ENCODE measurements at regions not wholly inside any gene's neighbourhood (a gene's known extent, or its start where the extent isn't known, plus 50 kb on each side); places are given as distances from the start of the nearest gene placed in this dataset.

DNA sequence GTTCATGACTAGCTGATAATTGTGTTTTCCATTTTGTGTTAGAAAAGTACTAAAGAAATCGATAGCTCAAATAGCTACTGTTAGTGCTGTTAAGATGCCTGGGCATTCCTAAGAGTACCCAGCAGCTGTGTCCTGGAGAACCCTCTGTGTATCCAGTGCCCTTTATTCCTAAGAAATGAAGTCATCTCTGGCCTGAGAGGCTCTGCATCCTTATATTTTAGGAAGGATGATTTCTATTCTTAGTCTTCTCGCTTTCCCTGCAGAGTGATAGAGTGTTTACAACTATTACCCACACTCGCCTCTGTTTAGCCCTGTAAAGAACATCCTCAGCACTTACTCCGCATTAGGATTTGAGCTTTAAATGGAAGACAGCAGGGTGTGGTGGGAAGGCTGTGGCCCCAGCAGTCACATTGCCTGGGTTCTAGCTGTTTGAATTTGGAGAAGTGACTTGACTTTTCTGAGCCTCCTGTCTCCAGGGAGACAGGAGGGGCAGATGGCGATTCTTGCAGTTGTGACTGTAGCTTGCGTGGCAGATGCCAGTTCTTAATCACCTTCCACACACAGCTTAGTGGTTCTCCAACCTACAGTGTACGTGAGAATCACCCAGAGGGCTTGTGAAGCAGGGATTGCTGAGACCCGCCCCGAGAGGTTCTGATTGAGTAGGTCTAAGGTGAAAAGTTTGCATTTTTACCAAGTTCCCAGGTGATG, 177.2 kb upstream of the PITX1 start:
- Histone ChIP-seq H2AFZ (ENCODE audit: low read depth, low read length, severe bottlenecking) (no peak overlapping the region), H3K9me3 (ENCODE audit: insufficient read depth, low read length) (no peaks in the 10 kb centered on the region), H3K9me2 (replicated peaks; ENCODE audit: insufficient read depth, low read length) (no peaks in the 10 kb centered on the region), H3K27me3 (ENCODE audit: low read length) (no peaks in the 10 kb centered on the region), H3K27ac (ENCODE audit: low read depth, low read length) (no peak overlapping the region), H3K4me3 (ENCODE audit: insufficient read depth, low read length, poor library complexity, severe bottlenecking) (no peak overlapping the region), H4K20me1 (ENCODE audit: low read depth, low read length) (no peaks in the 10 kb centered on the region), H3F3A (ENCODE audit: insufficient read depth) (no peaks in the 10 kb centered on the region), H3K9ac (ENCODE audit: low read length) (no peak overlapping the region), H3K79me2 (ENCODE audit: insufficient read depth, low read length) (no peaks in the 10 kb centered on the region), H3K36me3 (ENCODE audit: low read length) (no peaks in the 10 kb centered on the region), H3K4me2 (ENCODE audit: low read depth, low read length, poor library complexity, severe bottlenecking) (no peak overlapping the region)
- TF ChIP-seq, protein P1, sequence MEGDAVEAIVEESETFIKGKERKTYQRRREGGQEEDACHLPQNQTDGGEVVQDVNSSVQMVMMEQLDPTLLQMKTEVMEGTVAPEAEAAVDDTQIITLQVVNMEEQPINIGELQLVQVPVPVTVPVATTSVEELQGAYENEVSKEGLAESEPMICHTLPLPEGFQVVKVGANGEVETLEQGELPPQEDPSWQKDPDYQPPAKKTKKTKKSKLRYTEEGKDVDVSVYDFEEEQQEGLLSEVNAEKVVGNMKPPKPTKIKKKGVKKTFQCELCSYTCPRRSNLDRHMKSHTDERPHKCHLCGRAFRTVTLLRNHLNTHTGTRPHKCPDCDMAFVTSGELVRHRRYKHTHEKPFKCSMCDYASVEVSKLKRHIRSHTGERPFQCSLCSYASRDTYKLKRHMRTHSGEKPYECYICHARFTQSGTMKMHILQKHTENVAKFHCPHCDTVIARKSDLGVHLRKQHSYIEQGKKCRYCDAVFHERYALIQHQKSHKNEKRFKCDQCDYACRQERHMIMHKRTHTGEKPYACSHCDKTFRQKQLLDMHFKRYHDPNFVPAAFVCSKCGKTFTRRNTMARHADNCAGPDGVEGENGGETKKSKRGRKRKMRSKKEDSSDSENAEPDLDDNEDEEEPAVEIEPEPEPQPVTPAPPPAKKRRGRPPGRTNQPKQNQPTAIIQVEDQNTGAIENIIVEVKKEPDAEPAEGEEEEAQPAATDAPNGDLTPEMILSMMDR (IDR thresholded peaks at IDR 0.05; ENCODE audit: insufficient read depth, low read length, poor library complexity, severe bottlenecking): no peak
- TF ChIP-seq EZH2phosphoT487 (conservative IDR thresholded peaks at IDR 0.05; ENCODE audit: low read length): no peak

DNA sequence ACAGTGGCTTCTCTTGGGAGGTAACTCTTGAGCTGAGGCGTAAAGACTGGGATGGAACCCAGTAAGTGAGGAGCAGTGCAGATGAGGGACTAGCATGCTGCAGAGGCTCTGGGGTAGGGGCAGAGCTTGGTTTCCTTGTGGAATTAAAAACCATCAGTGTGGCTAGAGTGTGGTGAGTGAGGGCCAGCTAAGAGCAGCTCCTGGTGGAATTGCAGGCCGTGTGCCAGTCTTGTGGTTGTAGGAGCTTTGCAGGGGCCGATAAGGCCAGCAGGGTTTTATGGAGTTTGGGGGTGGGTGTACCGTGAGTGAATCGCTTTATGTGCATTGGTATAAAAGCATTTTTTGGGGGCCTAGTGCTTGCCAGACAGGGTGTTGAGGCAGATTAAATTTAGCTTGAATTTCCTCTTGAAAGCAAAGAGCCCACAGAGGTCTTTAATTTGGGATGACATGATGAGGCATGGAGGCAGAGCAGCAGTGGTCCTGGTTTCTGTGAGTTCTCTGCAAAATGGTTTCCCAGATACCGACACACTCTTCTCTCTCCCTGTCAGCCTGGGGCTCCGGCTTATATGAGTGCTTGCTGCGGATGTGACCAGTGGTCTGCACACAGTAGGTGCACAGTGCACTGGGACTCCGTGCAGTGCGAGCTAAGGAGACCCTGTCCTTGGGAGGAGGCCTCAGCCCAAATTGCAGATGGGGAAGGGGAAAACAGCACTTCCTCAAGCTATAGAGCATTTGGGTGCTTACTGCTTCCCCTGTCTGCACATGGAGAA, 176.4 kb upstream of the PITX1 start:
- TF ChIP-seq EZH2phosphoT487 (conservative IDR thresholded peaks at IDR 0.05; ENCODE audit: low read length): no peak
- TF ChIP-seq, protein P1 (IDR thresholded peaks at IDR 0.05; ENCODE audit: insufficient read depth, low read length, poor library complexity, severe bottlenecking): no peak
- H3K36me3 ChIP-seq (ENCODE audit: low read length): no peaks in the 10 kb centered on the region
- H3K27ac ChIP-seq (ENCODE audit: low read depth, low read length): no peak overlapping the region
- H3K9ac ChIP-seq (ENCODE audit: low read length): no peak overlapping the region
- H3K4me2 ChIP-seq (ENCODE audit: low read depth, low read length, poor library complexity, severe bottlenecking): no peak overlapping the region
- no peak overlapping the region for H2AFZ ChIP-seq (ENCODE audit: low read depth, low read length, severe bottlenecking)
- H3K9me3 ChIP-seq (ENCODE audit: insufficient read depth, low read length): no peaks in the 10 kb centered on the region
- H4K20me1 ChIP-seq (ENCODE audit: low read depth, low read length): no peaks in the 10 kb centered on the region
- no peaks in the 10 kb centered on the region for H3K79me2 ChIP-seq (ENCODE audit: insufficient read depth, low read length)
- no peaks in the 10 kb centered on the region for H3K27me3 ChIP-seq (ENCODE audit: low read length)
- no peak overlapping the region for H3K4me3 ChIP-seq (ENCODE audit: insufficient read depth, low read length, poor library complexity, severe bottlenecking)
- H3F3A ChIP-seq (ENCODE audit: insufficient read depth): no peaks in the 10 kb centered on the region
- H3K9me2 ChIP-seq (replicated peaks; ENCODE audit: insufficient read depth, low read length): no peaks in the 10 kb centered on the region

DNA sequence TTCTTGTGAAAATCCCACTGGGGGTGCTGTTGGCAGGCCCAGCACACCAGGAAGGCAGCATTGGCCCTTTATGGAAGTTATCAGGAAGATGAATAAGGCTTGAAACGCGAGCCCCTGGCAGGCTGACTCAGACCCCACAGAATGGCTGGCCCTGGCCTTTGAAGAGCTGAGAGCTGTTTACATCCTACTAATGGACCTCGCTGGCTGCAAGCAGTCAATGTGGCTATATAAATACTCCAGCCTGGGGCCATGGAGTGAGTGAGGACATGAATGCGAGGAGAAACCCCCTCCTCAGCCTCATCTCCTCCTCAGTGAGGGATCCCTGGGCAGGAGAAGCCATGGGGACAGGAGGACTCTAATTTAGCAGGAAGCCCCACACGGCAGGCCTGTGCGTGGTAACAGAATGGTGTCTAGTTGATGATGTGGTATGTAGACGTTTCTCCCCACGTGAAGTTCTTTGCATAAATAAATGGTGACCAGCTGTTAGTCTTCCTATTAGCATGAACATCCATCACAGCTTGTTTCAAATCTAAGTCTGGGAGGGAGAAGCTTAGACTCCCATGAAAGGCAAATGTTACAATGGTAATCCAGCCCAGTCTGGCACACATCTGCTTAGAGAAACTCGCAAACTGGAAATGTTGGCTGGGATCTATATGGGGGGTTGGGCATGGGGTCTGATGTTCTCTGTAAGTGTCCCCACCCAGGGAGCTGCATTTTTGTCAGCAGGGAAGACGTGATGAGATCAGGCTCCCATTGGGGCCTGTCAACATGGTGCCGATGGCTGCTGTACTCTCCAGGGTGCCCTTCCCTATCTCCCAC, 175.1 kb upstream of the PITX1 start:
- Histone ChIP-seq H4K20me1 (ENCODE audit: low read depth, low read length) (no peaks in the 10 kb centered on the region), H3K79me2 (ENCODE audit: insufficient read depth, low read length) (no peaks in the 10 kb centered on the region), H3K4me2 (ENCODE audit: low read depth, low read length, poor library complexity, severe bottlenecking) (no peak overlapping the region), H3K9ac (ENCODE audit: low read length) (no peak overlapping the region), H3K36me3 (ENCODE audit: low read length) (no peaks in the 10 kb centered on the region), H3K27me3 (ENCODE audit: low read length) (no peaks in the 10 kb centered on the region), H2AFZ (ENCODE audit: low read depth, low read length, severe bottlenecking) (no peak overlapping the region), H3K4me3 (ENCODE audit: insufficient read depth, low read length, poor library complexity, severe bottlenecking) (no peak overlapping the region), H3F3A (ENCODE audit: insufficient read depth) (no peaks in the 10 kb centered on the region), H3K9me3 (ENCODE audit: insufficient read depth, low read length) (no peaks in the 10 kb centered on the region), H3K9me2 (replicated peaks; ENCODE audit: insufficient read depth, low read length) (no peaks in the 10 kb centered on the region), H3K27ac (ENCODE audit: low read depth, low read length) (no peak overlapping the region)
- TF ChIP-seq EZH2phosphoT487 (conservative IDR thresholded peaks at IDR 0.05; ENCODE audit: low read length): no peak
- TF ChIP-seq, protein P1 (IDR thresholded peaks at IDR 0.05; ENCODE audit: insufficient read depth, low read length, poor library complexity, severe bottlenecking): no peak

Data from SU-DHL-6 (cell line).